ENCODE measurements at regions not wholly inside any gene's neighbourhood (a gene's known extent, or its start where the extent isn't known, plus 50 kb on each side); places are given as distances from the start of the nearest gene placed in this dataset.
"Not testable (repeated sequence)": the region's sequence is repeated elsewhere in the genome, so short reads cannot be mapped to it uniquely, and the experiment has no call there.

- no peak for DNase-seq
These were observed 259.8 kb upstream of the KIF2A start for GRCh38 chr5:62046191-62046590.

GRCh38 chr5:62051747-62052146 is 254.3 kb upstream of the KIF2A start:
- no peak for DNase-seq

- no peak for DNase-seq
These were observed 246.0 kb upstream of the KIF2A start for GRCh38 chr5:62059960-62060359.

DNA sequence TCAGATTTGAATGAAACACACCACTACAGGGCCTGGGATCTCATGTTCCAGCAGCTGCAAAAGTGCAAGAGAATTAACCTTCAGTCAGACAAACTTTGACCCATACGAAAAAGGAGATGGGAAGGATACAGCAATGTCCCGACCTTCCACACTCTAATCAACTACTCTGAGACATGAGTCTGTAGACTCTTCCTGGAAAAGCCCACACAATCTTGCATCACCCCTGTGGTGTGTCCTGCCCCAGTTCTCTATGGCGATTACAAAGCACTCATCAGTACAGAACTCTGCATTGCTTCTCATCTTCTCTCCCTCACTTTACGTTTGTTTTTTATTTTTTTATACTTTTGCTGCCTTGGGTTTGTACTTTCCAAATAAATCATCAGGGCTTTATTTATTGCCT is 241.0 kb upstream of the KIF2A start:
- DNase-seq: no peak

DNA sequence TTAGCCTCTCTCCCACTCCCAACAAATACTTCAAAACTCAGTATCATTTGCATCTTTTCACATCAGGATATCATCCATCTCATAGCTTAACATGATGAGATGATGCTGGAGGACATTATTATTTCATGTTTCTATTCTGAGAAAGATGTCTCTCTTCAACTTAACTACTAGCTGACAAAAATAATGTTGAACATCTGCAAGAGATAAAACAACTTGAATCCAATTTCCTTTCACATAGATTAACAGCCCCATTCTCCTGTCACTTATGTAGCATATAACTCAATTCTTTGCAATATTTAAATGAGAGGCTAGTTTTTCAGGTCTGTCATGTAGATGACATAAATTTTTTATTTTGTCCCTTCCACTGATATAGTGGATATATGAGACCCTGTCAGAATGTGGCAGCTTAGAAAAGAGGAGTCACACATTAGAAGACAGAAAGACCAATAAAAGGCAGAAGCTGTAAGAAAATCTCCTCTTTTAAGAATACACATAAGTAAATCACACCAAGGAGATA is 239.2 kb upstream of the KIF2A start:
- DNase-seq: no peak

DNA sequence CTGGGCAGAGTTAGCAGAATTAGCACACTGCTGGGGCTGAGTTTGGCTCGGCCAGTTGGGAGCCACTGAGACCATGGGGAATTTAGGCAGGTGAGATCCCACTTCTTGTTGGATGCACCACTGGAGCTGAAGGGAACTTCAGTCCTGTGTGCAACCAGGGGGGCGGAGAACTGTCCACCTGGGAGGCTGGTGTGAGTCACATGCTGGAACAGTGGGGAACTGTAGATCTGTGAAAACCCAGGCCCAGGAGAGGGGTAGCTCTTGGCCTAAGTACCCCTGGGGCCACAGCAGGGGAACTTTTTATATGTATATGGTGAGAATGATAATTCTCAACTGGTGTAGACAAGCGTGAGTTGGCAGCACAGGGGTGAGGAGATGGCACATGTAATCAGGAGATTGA is 237.5 kb upstream of the KIF2A start:
- DNase-seq: no peak

GRCh38 chr5:62077387-62077786 is 228.6 kb upstream of the KIF2A start:
- DNase-seq: no peak

DNA sequence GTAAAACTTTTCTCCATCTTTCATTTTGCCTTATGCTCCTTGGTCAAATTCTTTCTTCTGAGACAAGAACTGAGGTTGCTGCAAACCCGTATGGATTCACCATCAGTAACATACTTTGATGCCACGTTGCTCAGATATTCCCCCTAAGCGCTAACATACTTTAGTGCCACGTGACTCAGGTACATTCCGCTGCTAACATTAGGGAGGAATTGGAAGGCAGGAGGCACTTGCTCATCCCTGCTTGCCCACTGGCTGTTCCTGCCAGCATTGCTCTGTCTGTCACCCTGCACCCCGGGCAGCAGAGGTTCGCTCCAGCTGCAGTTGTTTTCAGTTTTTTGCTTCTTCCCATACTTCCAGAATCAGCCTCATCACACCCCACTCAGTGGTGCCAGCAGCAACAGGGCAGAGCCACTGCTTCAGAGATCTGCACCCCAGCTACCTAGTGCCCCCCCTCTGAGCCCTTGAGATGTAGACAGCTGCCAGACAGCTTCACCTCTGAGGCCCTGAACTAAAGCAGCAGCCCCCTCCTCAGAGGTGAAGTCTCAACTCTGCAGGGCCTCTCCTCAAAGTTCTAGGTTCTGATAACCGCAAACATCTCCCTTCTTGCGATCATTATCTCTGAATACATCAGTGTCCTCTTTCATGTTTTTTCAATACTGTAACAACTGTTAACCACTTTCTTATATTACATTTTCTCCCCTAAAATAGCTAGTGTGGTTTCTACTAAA is 228.0 kb upstream of the KIF2A start:
- DNase-seq: no peak

DNA sequence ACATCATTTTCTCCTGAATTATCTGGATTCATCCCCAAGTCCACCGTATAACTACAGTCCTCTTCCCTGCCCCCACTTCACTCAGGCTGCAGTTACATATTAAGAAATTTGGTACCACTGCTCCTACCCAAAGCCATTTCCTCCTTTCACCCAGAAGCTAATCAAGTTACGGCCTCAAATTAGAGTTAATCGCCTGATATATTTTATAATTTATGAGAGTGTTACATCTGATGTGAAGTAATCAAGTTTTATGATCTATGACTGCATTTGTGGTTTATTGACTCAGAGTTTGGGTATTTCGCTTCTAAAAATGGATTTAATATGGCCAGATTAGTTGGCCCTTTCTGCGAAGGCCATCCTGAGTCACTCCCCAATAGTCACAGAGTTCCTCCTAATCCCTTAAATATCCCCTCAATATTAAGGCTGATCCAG is 223.6 kb upstream of the KIF2A start:
- DNase-seq: no peak

GRCh38 chr5:62083247-62083646 is 222.8 kb upstream of the KIF2A start:
- no peak for DNase-seq

- no peak for DNase-seq
These were observed 222.3 kb upstream of the KIF2A start for GRCh38 chr5:62083661-62084060.

GRCh38 chr5:62084391-62084790 is 221.6 kb upstream of the KIF2A start:
- no peak for DNase-seq

- no peak for DNase-seq
These were observed 215.1 kb upstream of the KIF2A start for GRCh38 chr5:62090953-62091352.

DNA sequence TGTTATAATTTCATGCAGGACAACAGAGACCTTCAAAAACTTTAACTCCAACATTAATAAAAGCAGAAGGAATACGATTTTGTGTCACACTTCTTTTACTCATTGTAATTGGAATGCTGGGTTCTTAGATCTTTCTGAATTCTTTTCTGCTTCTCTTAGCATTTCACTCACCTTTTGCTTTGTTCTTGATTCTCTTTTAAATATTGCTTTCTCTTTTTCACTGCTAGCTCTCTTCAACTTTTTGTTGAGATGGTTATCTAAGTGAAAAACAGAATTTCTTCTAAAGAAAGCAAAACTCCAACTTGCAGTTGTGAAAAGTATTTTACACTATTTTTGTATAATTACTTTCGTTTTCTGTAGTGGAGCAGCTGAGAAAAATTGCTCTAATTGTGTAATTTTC is 212.6 kb upstream of the KIF2A start:
- DNase-seq: no peak

- no peak for DNase-seq
These were observed 212.0 kb upstream of the KIF2A start for GRCh38 chr5:62093976-62094375.

DNA sequence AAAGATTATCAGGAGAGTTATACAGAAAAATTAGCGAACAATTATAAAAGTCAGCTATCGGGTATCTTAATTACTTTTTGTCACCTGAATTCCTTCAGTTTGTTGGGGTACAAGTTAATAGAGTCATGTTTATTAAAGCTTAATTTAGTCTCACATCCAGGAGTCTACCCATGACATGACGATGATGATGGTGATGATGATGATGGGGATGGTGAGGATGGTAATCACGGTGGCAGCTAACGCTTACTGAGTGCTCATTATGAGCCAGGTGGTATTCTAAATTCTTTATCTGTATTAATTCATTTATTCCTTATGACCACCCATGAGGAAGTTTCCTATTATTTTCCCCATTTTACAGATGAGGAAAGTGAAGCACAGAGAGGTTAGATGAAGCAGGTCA is 208.6 kb upstream of the KIF2A start:
- no peak for DNase-seq

GRCh38 chr5:62100201-62100600 is 205.8 kb upstream of the KIF2A start:
- no peak for DNase-seq

GRCh38 chr5:62103863-62104262 is 202.1 kb upstream of the KIF2A start:
- DNase-seq: not testable (repeated sequence)

- no peak for DNase-seq
These were observed 194.6 kb upstream of the KIF2A start for GRCh38 chr5:62111428-62111827.

GRCh38 chr5:62112689-62113228 is 193.2 kb upstream of the KIF2A start:
- no peak for DNase-seq

DNA sequence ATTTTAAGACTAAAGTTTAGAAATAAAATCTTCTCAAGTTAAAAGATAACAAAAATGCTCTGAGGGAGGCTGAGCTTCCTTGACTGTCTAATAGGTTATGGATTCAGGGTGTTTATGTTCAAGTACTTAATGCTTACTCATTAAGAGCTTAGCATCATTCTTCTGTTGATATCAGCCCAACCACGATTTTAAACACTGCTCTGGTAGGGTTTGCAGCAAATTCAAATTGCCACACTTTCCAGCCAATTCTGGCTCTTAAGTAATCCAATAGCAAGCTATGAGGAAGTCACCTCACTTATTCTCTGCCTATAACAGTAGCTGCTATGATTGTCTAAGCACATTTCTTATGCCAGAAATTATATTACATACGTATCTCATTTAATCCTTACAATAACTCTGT is 191.0 kb upstream of the KIF2A start:
- DNase-seq: no peak

DNA sequence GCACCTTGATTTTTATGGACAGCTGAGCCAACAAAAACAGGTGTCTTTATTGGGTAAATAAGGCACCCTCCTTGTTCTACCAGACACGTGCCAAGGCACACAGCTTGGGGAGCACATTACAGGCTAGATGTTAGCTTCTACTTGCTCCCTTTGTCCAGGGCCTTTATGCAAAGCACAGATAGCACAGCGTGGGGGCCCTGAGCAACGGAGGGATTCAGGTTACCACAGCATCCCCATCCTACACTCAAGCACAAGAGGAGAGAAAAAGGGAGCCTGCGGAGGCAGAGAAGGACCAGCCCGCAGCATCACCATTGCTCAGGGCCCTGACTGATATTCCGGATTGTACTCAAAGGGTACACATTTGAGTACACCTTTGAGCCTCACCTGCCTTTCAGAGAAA is 181.7 kb upstream of the KIF2A start:
- DNase-seq: no peak

GRCh38 chr5:62126090-62126489 is 179.9 kb upstream of the KIF2A start:
- DNase-seq: no peak

GRCh38 chr5:62127098-62127736 is 178.8 kb upstream of the KIF2A start:
- DNase-seq: no peak
